T47D (cell line): ENCODE measurements at regions not wholly inside any gene's neighbourhood (a gene's known extent, or its start where the extent isn't known, plus 50 kb on each side); places are given as distances from the start of the nearest gene placed in this dataset.
A peak's percentile ranks its signal among the peaks of the same experiment; 100 is the strongest.

ENCODE experiments used
- DNase-seq, 2 experiments: peaks; one replicate each; pipeline versions ENCODE4 v3.0.0 to v3.0.0-alpha.2; 2011 to 2012; ENCODE audit warnings: low read depth in 1 of 2, low spot score in 1 of 2
- JUND ChIP-seq: IDR thresholded peaks from 2 replicates; pipeline ENCODE4 v1.6.1; 2012; ENCODE audit warnings: low read depth
- in situ Hi-C: cut with HindIII; loops from 2 replicates; pipeline ENCODE4 v1.10.0; 2016; ENCODE audit warnings: low sequenced_read_pairs, low pct_unique_long_range_greater_than_20kb

GRCh38 chr18:43789234-43790000 lies 512.1 kb upstream of the SYT4 start:
- DNase-seq: peak; percentile 23 to 80
- in situ Hi-C loops: no loop called here
- TF ChIP-seq JUND: peak; percentile 57; the same call in 1 of the 2 replicates

GRCh38 chr18:43793910-43794309 lies 516.6 kb upstream of the SYT4 start:
- no peak for DNase-seq
- in situ Hi-C loops: no loop called here
- no peak for TF ChIP-seq JUND

GRCh38 chr18:43794363-43794762 lies 517.1 kb upstream of the SYT4 start:
- no peak for TF ChIP-seq JUND
- no peak for DNase-seq
- in situ Hi-C loops: no loop called here

GRCh38 chr18:43797347-43797746 lies 520.1 kb upstream of the SYT4 start:
- TF ChIP-seq JUND: no peak
- in situ Hi-C loops: no loop called here

GRCh38 chr18:43800584-43800983 lies 523.3 kb upstream of the SYT4 start:
- in situ Hi-C loops: no loop called here
- TF ChIP-seq JUND: no peak
- DNase-seq: no peak

More at GRCh38 chr18:43797347-43797746, 520.1 kb upstream of the SYT4 start:
- DNase-seq: no peak

- in situ Hi-C loops: no loop called here
- no peak for TF ChIP-seq JUND
- DNase-seq: no peak
Observed at GRCh38 chr18:43805646-43806194, 528.4 kb upstream of the SYT4 start.

- no peak for TF ChIP-seq JUND
- DNase-seq: no peak
- in situ Hi-C loops: no loop called here
Observed at GRCh38 chr18:43812627-43813026, 535.3 kb upstream of the SYT4 start.

GRCh38 chr18:43819397-43819796 lies 542.1 kb upstream of the SYT4 start:
- TF ChIP-seq JUND: no peak
- no peak for DNase-seq
- in situ Hi-C loops: no loop called here

- in situ Hi-C loops: no loop called here
- DNase-seq: no peak
- TF ChIP-seq JUND: no peak
Observed at GRCh38 chr18:43819873-43820272, 542.6 kb upstream of the SYT4 start.

- no peak for TF ChIP-seq JUND
- no peak for DNase-seq
Observed at GRCh38 chr18:43825768-43826167, 548.5 kb upstream of the SYT4 start.

GRCh38 chr18:43826215-43826614 lies 548.9 kb upstream of the SYT4 start:
- TF ChIP-seq JUND: no peak
- in situ Hi-C loops: no loop called here
- no peak for DNase-seq

More at GRCh38 chr18:43825768-43826167, 548.5 kb upstream of the SYT4 start:
- in situ Hi-C loops: no loop called here

GRCh38 chr18:43827311-43827710 lies 550.0 kb upstream of the SYT4 start:
- no peak for TF ChIP-seq JUND
- no peak for DNase-seq
- in situ Hi-C loops: no loop called here

- in situ Hi-C loops: no loop called here
- TF ChIP-seq JUND: no peak
- no peak for DNase-seq
Observed at GRCh38 chr18:43830303-43830702, 553.0 kb upstream of the SYT4 start.

GRCh38 chr18:43830947-43831346 lies 553.7 kb upstream of the SYT4 start:
- no peak for DNase-seq
- in situ Hi-C loops: no loop called here
- TF ChIP-seq JUND: no peak
